SK-N-SH (cell line): ENCODE measurements at regions not wholly inside any gene's neighbourhood (a gene's known extent, or its start where the extent isn't known, plus 50 kb on each side); places are given as distances from the start of the nearest gene placed in this dataset.

Experiments
- CTCF ChIA-PET: fragments of 300-600, 350-600 bp; formaldehyde crosslinking; extraction: SDS; loops from one replicate; lab custom pipeline; 2021; lab: Yijun Ruan, JAX
- POLR2A ChIA-PET: fragments of 350-600 bp; sonication (Branson Sonifier 250); formaldehyde crosslinking; extraction: SDS; loops from one replicate; lab custom pipeline; 2020; ENCODE audit warnings: antibody characterized with exemption, inconsistent platforms; lab: Yijun Ruan, JAX
- DNase-seq: peaks from one replicate; pipeline ENCODE4 v3.0.0; 2012
- H2AFZ ChIP-seq: fragments of 200-600 bp; sonication (generic); 2 replicates; pipeline ENCODE4 v1.8.1; 2016; ENCODE audit warnings: antibody characterized with exemption, mild to moderate bottlenecking, low read depth
- H3F3A ChIP-seq: fragments of 200-600 bp; sonication (generic); replicated peaks from 2 replicates; pipeline ENCODE3; 2016; ENCODE audit warnings: antibody characterized with exemption, mild to moderate bottlenecking; ENCODE audit not compliant: insufficient read depth
- H3K27ac ChIP-seq, 2 experiments: fragments of 200-500 bp in 1 of 2; fragments of 200-600 bp in 1 of 2; sonication (Bioruptor generic) in 1 of 2; sonication (generic), shearing (Covaris generic) in 1 of 2; 2 replicates each; pipeline versions ENCODE4 v1.5.1 to v1.6.1; 2014 to 2016; ENCODE audit warnings: low read depth in 2 of 2, inconsistent platforms in 1 of 2, low read length in 1 of 2, mild to moderate bottlenecking in 1 of 2, mixed read lengths in 1 of 2
- H3K27me3 ChIP-seq: fragments of 200-600 bp; sonication (generic), shearing (Covaris generic); 2 replicates; pipeline ENCODE4 v1.6.1; 2016; ENCODE audit warnings: mixed run types; ENCODE audit not compliant: insufficient read depth
- H3K36me3 ChIP-seq, 2 experiments: fragments of 200-500 bp in 1 of 2; fragments of 200-600 bp in 1 of 2; sonication (Bioruptor generic) in 1 of 2; sonication (generic) in 1 of 2; replicated peaks in 1 of 2; 2 replicates each; pipeline versions ENCODE3 to v1.5.1; 2014 to 2016; ENCODE audit warnings: low read length in 1 of 2, mild to moderate bottlenecking in 1 of 2; ENCODE audit not compliant: insufficient read depth in 2 of 2, control insufficient read depth in 1 of 2
- H3K4me1 ChIP-seq, 2 experiments: fragments of 200-500 bp in 1 of 2; fragments of 200-600 bp in 1 of 2; sonication (Bioruptor generic) in 1 of 2; sonication (generic), shearing (Covaris generic) in 1 of 2; 2 replicates each; pipeline versions ENCODE4 v1.5.1 to v1.6.1; 2014 to 2016; ENCODE audit warnings: low read depth in 1 of 2, low read length in 1 of 2, mixed run types in 1 of 2; ENCODE audit not compliant: insufficient read depth in 2 of 2, control insufficient read depth in 1 of 2
- H3K4me2 ChIP-seq: fragments of 200-600 bp; sonication (generic), shearing (Covaris generic); 2 replicates; pipeline ENCODE4 v1.6.1; 2017; ENCODE audit warnings: mixed run types
- H3K4me3 ChIP-seq, 2 experiments: fragments of 200-500 bp in 1 of 2; fragments of 200-600 bp in 1 of 2; sonication (Bioruptor generic) in 1 of 2; sonication (generic), shearing (Covaris generic) in 1 of 2; 2 replicates each; pipeline versions ENCODE4 v1.5.1 to v1.8.1; 2014 to 2016; ENCODE audit warnings: low read depth in 2 of 2, inconsistent platforms in 1 of 2, low read length in 1 of 2, mild to moderate bottlenecking in 1 of 2, mixed read lengths in 1 of 2, moderate library complexity in 1 of 2
- H3K79me2 ChIP-seq: fragments of 200-600 bp; sonication (generic); 2 replicates; pipeline ENCODE4 v1.8.1; 2017; ENCODE audit warnings: mild to moderate bottlenecking; ENCODE audit not compliant: insufficient read depth
- H3K9ac ChIP-seq: fragments of 200-600 bp; sonication (generic); 2 replicates; pipeline ENCODE4 v1.6.1; 2017; ENCODE audit warnings: mixed run types
- H3K9me2 ChIP-seq: fragments of 200-600 bp; sonication (generic); 2 replicates; pipeline ENCODE4 v1.6.1; 2017; ENCODE audit warnings: mixed run types
- H3K9me3 ChIP-seq: fragments of 200-600 bp; sonication (generic); 2 replicates; pipeline ENCODE4 v1.6.1; 2017; ENCODE audit warnings: mixed run types, mild to moderate bottlenecking, moderate library complexity
- H4K20me1 ChIP-seq: fragments of 200-600 bp; sonication (generic); 2 replicates; pipeline ENCODE4 v1.6.1; 2017; ENCODE audit warnings: mild to moderate bottlenecking, mixed run types; ENCODE audit not compliant: insufficient read depth
- CHD2 ChIP-seq: fragments of 150-350 bp; IDR thresholded peaks from 2 replicates; pipeline ENCODE4 v1.6.1; 2018; ENCODE audit warnings: low read length; ENCODE audit not compliant: partially characterized antibody
- CTCF ChIP-seq: fragments of 200-600 bp; sonication (generic); IDR thresholded peaks from 2 replicates; pipeline ENCODE4 v1.6.1; 2017; ENCODE audit warnings: antibody characterized with exemption, mild to moderate bottlenecking, moderate library complexity
- FOXJ3 ChIP-seq: sonication (generic); formaldehyde crosslinking; IDR thresholded peaks from 2 replicates; pipeline ENCODE4 v1.5.1; 2020; ENCODE audit warnings: mild to moderate bottlenecking, missing genetic modification reagents
- FOXM1 ChIP-seq: IDR thresholded peaks from 2 replicates; pipeline ENCODE4 v1.4.0; 2012; ENCODE audit warnings: low read depth, mild to moderate bottlenecking
- GABPA ChIP-seq: IDR thresholded peaks from 2 replicates; pipeline ENCODE4 v1.4.0; 2012; ENCODE audit warnings: low read depth, mild to moderate bottlenecking
- GATA2 ChIP-seq: sonication (generic); formaldehyde crosslinking; IDR thresholded peaks from 2 replicates; pipeline ENCODE4 v1.5.0; 2020; ENCODE audit warnings: mild to moderate bottlenecking, missing genetic modification reagents
- IRF3 ChIP-seq: fragments of 150-350 bp; IDR thresholded peaks from 2 replicates; pipeline ENCODE4 v1.6.1; 2016; ENCODE audit warnings: mild to moderate bottlenecking, low read depth, low read length
- MEF2A ChIP-seq: IDR thresholded peaks from 2 replicates; pipeline ENCODE4 v1.4.0; 2012; ENCODE audit warnings: low read depth, borderline replicate concordance
- MXI1 ChIP-seq: IDR thresholded peaks from 2 replicates; pipeline ENCODE4 v1.6.1; 2012; ENCODE audit warnings: mild to moderate bottlenecking, low read depth, low read length, improper control_type of control experiment
- PBX3 ChIP-seq: IDR thresholded peaks from 2 replicates; pipeline ENCODE4; 2012
- RFX5 ChIP-seq: IDR thresholded peaks from 2 replicates; pipeline ENCODE4 v1.6.1; 2012; ENCODE audit warnings: mild to moderate bottlenecking, improper control_type of control experiment, low read length
- RXRA ChIP-seq: IDR thresholded peaks from 2 replicates; pipeline ENCODE4 v1.4.0; 2012; ENCODE audit warnings: low read depth, mild to moderate bottlenecking, borderline replicate concordance
- SIN3A ChIP-seq: IDR thresholded peaks from 2 replicates; pipeline ENCODE4 v1.6.1; 2012; ENCODE audit warnings: low read depth, mild to moderate bottlenecking, low read length, moderate library complexity, borderline replicate concordance
- SMC3 ChIP-seq: IDR thresholded peaks from 2 replicates; pipeline ENCODE4 v1.6.1; 2012; ENCODE audit warnings: low read depth, low read length, improper control_type of control experiment
- TCF12 ChIP-seq: IDR thresholded peaks from 2 replicates; pipeline ENCODE4 v1.4.0; 2012
- TEAD4 ChIP-seq: IDR thresholded peaks from 2 replicates; pipeline ENCODE4 v1.4.0; 2012; ENCODE audit warnings: mild to moderate bottlenecking, borderline replicate concordance; ENCODE audit not compliant: insufficient read depth
- USF1 ChIP-seq: IDR thresholded peaks from 2 replicates; pipeline ENCODE4 v1.4.0; 2012; ENCODE audit warnings: low read depth, borderline replicate concordance
- USF2 ChIP-seq: fragments of 150-350 bp; IDR thresholded peaks from 2 replicates; pipeline ENCODE4 v1.6.1; 2017; ENCODE audit warnings: antibody characterized with exemption, low read length, low read depth, borderline replicate concordance
- ZBTB33 ChIP-seq: IDR thresholded peaks from 2 replicates; pipeline ENCODE4 v1.4.0; 2012; ENCODE audit warnings: low read depth, borderline replicate concordance
- WGBS: methylation state at CpG from one replicate; pipeline ENCODE4 v1.1.6; 2017; ENCODE audit warnings: low lambda C conversion rate; 5-methylcytosine and 5-hydroxymethylcytosine counted together

GRCh38 chr16:26386096-26386495 lies 680.6 kb upstream of the C16orf82 start:
- Histone ChIP-seq H3K4me2 (no peak overlapping the region), H4K20me1 (no peaks in the 10 kb centered on the region), H3F3A (no peaks in the 10 kb centered on the region), H3K79me2 (no peaks in the 10 kb centered on the region), H3K9me2 (no peaks in the 10 kb centered on the region), H3K9me3 (no peaks in the 10 kb centered on the region), H2AFZ (no peak overlapping the region), H3K27me3 (no peaks in the 10 kb centered on the region), H3K36me3 (no peaks in the 10 kb centered on the region), H3K4me3 (no peak overlapping the region), H3K27ac (no peak overlapping the region), H3K9ac (no peak overlapping the region), H3K4me1 (no peaks in the 10 kb centered on the region)
- ChIA-PET CTCF (no interaction called here), POLR2A (no interaction called here)
- TF ChIP-seq MXI1 (no peak), CHD2 (no peak), GATA2 (CRISPR knock-in tag) (no peak), RXRA (no peak), SIN3A (no peak), USF2 (no peak), TCF12 (no peak), FOXJ3 (CRISPR knock-in tag) (no peak), RFX5 (no peak), PBX3 (no peak), FOXM1 (no peak), TEAD4 (no peak), CTCF (no peak)
- 3% methylated on average over 3 of the region's 3 CpGs for WGBS
- DNase-seq: no peak

- Histone ChIP-seq H3K4me1 (no peaks in the 10 kb centered on the region), H4K20me1 (no peaks in the 10 kb centered on the region), H3K36me3 (no peaks in the 10 kb centered on the region), H3K9me2 (no peaks in the 10 kb centered on the region), H3K79me2 (no peaks in the 10 kb centered on the region), H3F3A (no peaks in the 10 kb centered on the region), H3K4me2 (no peak overlapping the region), H3K27ac (no peak overlapping the region), H2AFZ (no peak overlapping the region), H3K27me3 (no peaks in the 10 kb centered on the region), H3K9ac (no peak overlapping the region), H3K4me3 (no peak overlapping the region), H3K9me3 (no peaks in the 10 kb centered on the region)
- CTCF ChIA-PET: no interaction called here
- no peak for DNase-seq
- POLR2A ChIA-PET: no interaction called here
- TF ChIP-seq IRF3 (no peak), GATA2 (CRISPR knock-in tag) (no peak), GABPA (no peak), SMC3 (no peak), TEAD4 (no peak), MEF2A (no peak), PBX3 (no peak), ZBTB33 (no peak), USF1 (no peak), TCF12 (no peak), FOXM1 (no peak)
Observed at GRCh38 chr16:26391833-26392232, 674.9 kb upstream of the C16orf82 start.
